ENCODE measurements at regions not wholly inside any gene's neighbourhood (a gene's known extent, or its start where the extent isn't known, plus 50 kb on each side); places are given as distances from the start of the nearest gene placed in this dataset.
"Not testable (repeated sequence)": the region's sequence is repeated elsewhere in the genome, so short reads cannot be mapped to it uniquely, and the experiment has no call there.

DNA sequence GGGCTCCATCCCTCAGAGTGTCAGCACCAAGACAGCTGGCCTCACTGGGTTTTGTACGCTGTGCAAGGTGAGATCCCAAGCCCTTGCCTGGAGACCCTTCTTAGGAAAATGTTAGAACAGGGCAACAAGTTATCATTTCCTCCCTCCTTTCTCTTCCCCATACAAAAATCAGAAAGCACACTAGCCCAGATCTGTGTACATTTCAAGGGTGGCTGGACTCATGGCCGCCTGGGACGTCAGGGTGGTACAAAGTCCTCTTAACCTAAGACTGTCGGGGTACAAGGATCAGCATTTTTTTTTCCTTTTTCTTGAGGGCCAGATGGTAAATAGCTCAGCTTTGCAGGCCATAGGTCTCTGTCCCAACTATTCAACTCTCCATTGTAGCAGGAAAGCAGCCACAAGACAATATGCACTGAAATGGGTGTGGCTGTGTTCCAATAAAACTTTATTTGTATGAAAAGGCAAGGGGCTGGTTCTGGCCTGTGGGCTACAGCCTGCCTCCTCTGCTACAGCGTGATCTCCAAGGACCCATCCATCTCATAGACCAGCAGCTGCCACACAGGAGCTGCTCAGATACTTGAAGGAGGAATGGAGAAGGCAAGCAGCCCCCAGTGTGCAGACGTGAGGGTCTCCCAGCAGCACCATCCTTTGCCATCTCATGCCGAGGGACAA lies 68.7 kb downstream of the ART5 start:
- TF ChIP-seq, protein P1, sequence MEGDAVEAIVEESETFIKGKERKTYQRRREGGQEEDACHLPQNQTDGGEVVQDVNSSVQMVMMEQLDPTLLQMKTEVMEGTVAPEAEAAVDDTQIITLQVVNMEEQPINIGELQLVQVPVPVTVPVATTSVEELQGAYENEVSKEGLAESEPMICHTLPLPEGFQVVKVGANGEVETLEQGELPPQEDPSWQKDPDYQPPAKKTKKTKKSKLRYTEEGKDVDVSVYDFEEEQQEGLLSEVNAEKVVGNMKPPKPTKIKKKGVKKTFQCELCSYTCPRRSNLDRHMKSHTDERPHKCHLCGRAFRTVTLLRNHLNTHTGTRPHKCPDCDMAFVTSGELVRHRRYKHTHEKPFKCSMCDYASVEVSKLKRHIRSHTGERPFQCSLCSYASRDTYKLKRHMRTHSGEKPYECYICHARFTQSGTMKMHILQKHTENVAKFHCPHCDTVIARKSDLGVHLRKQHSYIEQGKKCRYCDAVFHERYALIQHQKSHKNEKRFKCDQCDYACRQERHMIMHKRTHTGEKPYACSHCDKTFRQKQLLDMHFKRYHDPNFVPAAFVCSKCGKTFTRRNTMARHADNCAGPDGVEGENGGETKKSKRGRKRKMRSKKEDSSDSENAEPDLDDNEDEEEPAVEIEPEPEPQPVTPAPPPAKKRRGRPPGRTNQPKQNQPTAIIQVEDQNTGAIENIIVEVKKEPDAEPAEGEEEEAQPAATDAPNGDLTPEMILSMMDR (IDR thresholded peaks at IDR 0.05) = not testable (repeated sequence)
- not testable (repeated sequence) for TF ChIP-seq POLR2A (IDR thresholded peaks at IDR 0.05)
